ENCODE measurements at regions not wholly inside any gene's neighbourhood (a gene's known extent, or its start where the extent isn't known, plus 50 kb on each side); places are given as distances from the start of the nearest gene placed in this dataset.
"Not testable (repeated sequence)": the region's sequence is repeated elsewhere in the genome, so short reads cannot be mapped to it uniquely, and the experiment has no call there.

GRCh38 chr13:105758918-105759860, 776.3 kb downstream of the EFNB2 start:
- no peak for DNase-seq

GRCh38 chr13:105740739-105741138, 794.7 kb downstream of the EFNB2 start:
- no peak for DNase-seq

GRCh38 chr13:105737688-105738087, 797.8 kb downstream of the EFNB2 start:
- DNase-seq: no peak

DNA sequence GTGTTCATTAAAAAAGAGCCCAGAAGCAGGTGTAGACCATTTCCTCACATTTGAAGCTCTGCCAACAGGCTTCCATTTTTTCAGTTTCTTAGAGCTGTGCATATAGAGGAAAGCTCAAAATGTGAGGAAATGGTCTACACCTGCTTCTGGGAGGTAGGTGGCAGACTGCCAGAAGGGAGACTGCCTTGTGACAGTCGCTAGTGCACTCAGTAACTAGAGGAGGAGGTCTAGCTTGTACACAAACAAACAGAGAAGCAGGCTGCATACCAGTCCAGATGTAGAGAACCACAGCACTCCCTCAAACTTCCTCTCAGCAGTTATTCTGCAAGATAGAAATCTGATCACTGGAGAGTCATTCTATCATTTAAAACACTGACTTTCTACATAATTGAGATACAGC, 800.2 kb downstream of the EFNB2 start:
- no peak for DNase-seq

- DNase-seq: no peak
Measured at GRCh38 chr13:105732806-105733529, 802.5 kb downstream of the EFNB2 start.

DNA sequence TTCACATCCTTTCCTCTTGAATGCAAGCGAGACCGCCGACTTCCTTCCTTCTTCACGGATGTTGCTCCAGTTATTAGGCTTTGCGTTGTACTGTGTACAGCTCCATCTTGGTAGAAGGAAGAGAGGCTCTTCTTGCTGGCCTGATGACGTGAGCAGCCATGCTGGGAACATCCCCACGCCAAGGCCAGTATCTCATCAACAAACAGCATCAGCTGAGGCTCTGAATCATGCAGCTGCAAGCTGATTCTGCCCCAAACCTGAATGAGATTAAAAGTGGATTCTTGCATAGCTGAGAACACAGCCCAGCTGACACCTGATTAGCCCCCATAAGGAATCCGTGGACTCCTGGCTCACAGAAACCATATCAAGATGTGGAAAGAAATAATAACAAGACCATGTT, 809.6 kb downstream of the EFNB2 start:
- DNase-seq: no peak

GRCh38 chr13:105721016-105721415, 814.4 kb downstream of the EFNB2 start:
- no peak for DNase-seq

DNA sequence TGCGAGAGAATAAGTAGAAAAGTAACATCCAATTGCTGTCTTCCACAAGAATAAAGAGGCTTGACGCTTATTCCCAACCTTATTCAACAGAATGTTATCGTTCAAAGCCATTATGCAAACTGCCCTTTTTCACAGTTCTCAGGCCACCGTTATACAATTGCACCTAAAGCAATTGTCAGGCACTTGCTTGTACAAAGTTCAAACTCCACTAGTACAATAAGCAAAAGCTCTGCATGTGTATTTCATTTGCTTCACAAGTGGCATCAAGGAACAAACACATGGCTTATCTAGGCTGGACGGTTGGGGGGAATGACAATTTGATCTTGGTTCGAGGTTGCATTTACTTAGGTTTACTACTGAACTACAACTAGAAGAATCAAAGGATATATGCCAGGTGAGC, 815.6 kb downstream of the EFNB2 start:
- no peak for DNase-seq

GRCh38 chr13:105709181-105709580, 826.3 kb downstream of the EFNB2 start:
- no peak for DNase-seq

GRCh38 chr13:105703843-105704242, 831.6 kb downstream of the EFNB2 start:
- no peak for DNase-seq

DNA sequence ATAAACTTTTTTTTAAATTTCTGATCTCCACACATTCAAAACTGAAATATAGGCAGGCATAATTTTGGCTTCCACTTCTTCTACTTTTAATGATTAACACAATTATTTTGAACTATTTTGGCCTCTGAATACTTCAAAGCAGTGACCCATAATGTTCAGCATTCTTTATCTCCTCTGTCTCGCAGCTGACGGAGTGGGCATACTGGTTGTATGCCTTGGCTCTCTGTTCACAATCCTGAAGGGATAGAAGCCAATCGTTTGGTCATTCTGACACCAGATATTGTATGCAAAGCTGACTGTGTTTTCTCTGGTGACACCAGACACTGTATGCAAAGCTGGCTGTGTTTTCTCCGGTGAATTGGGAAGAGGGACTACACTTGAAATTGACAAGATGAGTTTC, 833.0 kb downstream of the EFNB2 start:
- no peak for DNase-seq

GRCh38 chr13:105692769-105693168, 842.7 kb downstream of the EFNB2 start:
- DNase-seq: no peak

GRCh38 chr13:105684216-105684615, 851.2 kb downstream of the EFNB2 start:
- DNase-seq: no peak

GRCh38 chr13:105679838-105680237, 855.6 kb downstream of the EFNB2 start:
- DNase-seq: no peak

GRCh38 chr13:105678072-105678471, 857.4 kb downstream of the EFNB2 start:
- no peak for DNase-seq

DNA sequence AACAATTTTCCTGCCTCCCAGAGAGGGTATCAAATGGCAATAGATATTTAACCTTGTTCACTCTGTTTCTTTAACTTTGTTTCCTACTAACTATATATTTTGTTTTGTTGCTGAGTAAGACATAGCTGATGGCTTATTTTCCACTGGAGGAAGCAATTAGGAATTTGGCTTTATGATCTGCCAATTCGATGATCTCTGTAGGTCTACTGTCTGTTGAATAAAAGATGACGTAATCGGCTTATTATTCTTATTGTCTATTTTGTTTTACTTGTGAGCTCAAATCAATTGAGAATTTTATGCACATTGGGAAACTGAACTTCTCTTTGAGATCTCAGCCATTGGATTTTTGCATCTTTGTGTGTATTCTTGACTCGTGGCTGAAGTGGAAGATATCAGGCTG, 862.6 kb downstream of the EFNB2 start:
- DNase-seq: no peak

- DNase-seq: not testable (repeated sequence)
Measured at GRCh38 chr13:105671131-105671530, 864.3 kb downstream of the EFNB2 start.

GRCh38 chr13:105670179-105670990, 865.1 kb downstream of the EFNB2 start:
- DNase-seq: no peak

DNA sequence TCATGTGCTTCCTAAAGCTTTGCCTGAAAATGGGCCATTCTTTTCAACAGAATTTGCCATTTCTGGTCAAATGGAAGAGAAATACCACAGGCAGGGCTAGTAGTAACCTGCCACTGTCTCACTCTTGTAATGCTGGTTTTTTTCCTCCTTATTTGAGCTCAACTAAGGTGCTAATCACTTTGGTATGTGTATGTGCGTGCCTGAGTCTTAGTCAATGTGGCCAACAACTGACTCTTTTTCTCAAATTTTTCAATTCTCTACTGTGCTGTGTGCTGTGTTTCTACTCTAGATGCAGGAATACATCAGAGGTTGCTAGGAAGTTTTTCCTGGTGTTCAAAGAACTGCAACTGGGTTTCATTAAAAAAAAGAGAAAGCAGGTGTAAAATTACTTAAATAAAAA, 870.2 kb downstream of the EFNB2 start:
- no peak for DNase-seq

GRCh38 chr13:105663182-105663581, 872.3 kb downstream of the EFNB2 start:
- no peak for DNase-seq

DNA sequence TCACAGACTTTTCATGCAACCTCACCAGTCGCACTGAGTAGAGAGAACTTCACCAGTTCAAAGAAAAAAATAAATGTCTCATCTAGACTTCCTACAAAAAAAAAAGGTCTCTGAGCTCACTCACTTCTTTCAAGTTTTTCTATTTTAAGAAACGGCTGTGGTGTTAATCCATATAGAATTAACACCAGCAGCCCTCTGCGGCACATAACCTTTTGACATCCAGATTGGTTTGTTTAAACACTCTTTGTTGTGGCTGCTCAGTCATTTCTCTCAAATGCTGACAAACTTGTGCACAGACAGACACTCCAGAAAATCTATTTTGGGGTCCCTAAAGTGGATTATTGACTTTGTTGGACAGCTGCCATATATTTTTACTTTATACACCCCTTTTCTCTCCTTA, 874.9 kb downstream of the EFNB2 start:
- no peak for DNase-seq

- no peak for DNase-seq
Measured at GRCh38 chr13:105658431-105658830, 877.0 kb downstream of the EFNB2 start.

GRCh38 chr13:105655046-105655445, 880.4 kb downstream of the EFNB2 start:
- no peak for DNase-seq
